Keratinocyte (primary cell): ENCODE measurements at regions not wholly inside any gene's neighbourhood (a gene's known extent, or its start where the extent isn't known, plus 50 kb on each side); places are given as distances from the start of the nearest gene placed in this dataset.

Experiments used
- DNase-seq: peaks from one replicate; pipeline ENCODE4 v3.0.0-alpha.2; 2011; ENCODE audit warnings: low read depth, missing footprints, low spot score
- FAIRE-seq: peaks from 2 replicates; lab custom pipeline; 2011; peaks lifted over from hg19 to GRCh38; lab: Jason Lieb, UNC
- H2AFZ ChIP-seq: 2 replicates; pipeline ENCODE4 v1.6.0; 2012; ENCODE audit warnings: low read length, control low read depth, inconsistent platforms; ENCODE audit not compliant: control insufficient read depth
- H3K27ac ChIP-seq: 2 replicates; pipeline ENCODE4 v1.5.1; 2011; ENCODE audit warnings: low read length; ENCODE audit not compliant: control insufficient read depth, insufficient read depth
- H3K27me3 ChIP-seq: 3 replicates; pipeline ENCODE4 v1.6.0; 2011; ENCODE audit warnings: low read length; ENCODE audit not compliant: control insufficient read depth, insufficient read depth; ENCODE audit errors: extremely low read depth
- H3K36me3 ChIP-seq, 2 experiments: 2 replicates in 1 of 2; 3 replicates in 1 of 2; pipeline ENCODE4 v1.5.1; 2011; ENCODE audit warnings: low read length in 2 of 2, mild to moderate bottlenecking in 1 of 2; ENCODE audit not compliant: control insufficient read depth in 2 of 2, insufficient read depth in 2 of 2; ENCODE audit errors: extremely low read depth in 1 of 2
- H3K4me1 ChIP-seq: 3 replicates; pipeline ENCODE4 v1.5.1; 2011; ENCODE audit warnings: low read length; ENCODE audit not compliant: control insufficient read depth, insufficient read depth; ENCODE audit errors: extremely low read depth
- H3K4me2 ChIP-seq: 3 replicates; pipeline ENCODE4 v1.6.0; 2011; ENCODE audit warnings: low read depth, low read length; ENCODE audit not compliant: control insufficient read depth, insufficient read depth; ENCODE audit errors: extremely low read depth
- H3K4me3 ChIP-seq, 3 experiments: fragments of 200-600 bp in 1 of 3; sonication (generic) in 1 of 3; 2 replicates in 2 of 3; 3 replicates in 1 of 3; pipeline ENCODE4 v1.5.1; 2011 to 2016; ENCODE audit warnings: low read length in 3 of 3, mild to moderate bottlenecking in 3 of 3, control low read depth in 2 of 3, inconsistent platforms in 1 of 3, low read depth in 1 of 3, mixed read lengths in 1 of 3, mixed run types in 1 of 3, moderate library complexity in 1 of 3; ENCODE audit not compliant: control insufficient read depth in 2 of 3, insufficient read depth in 2 of 3; ENCODE audit errors: extremely low read depth in 1 of 3
- H3K79me2 ChIP-seq: 2 replicates; pipeline ENCODE4 v1.6.0; 2012; ENCODE audit warnings: low read length; ENCODE audit not compliant: control insufficient read depth, insufficient read depth
- H3K9ac ChIP-seq: 3 replicates; pipeline ENCODE4 v1.6.0; 2011; ENCODE audit warnings: low read length; ENCODE audit not compliant: control insufficient read depth, insufficient read depth; ENCODE audit errors: extremely low read depth
- H3K9me1 ChIP-seq: 3 replicates; pipeline ENCODE4 v1.6.0; 2011; ENCODE audit warnings: low read length; ENCODE audit not compliant: control insufficient read depth, insufficient read depth; ENCODE audit errors: extremely low read depth
- H3K9me3 ChIP-seq: 2 replicates; pipeline ENCODE4 v1.5.1; 2012; ENCODE audit warnings: low read depth, low read length; ENCODE audit not compliant: control insufficient read depth
- H4K20me1 ChIP-seq: 3 replicates; pipeline ENCODE4 v1.6.0; 2011; ENCODE audit warnings: low read length; ENCODE audit not compliant: control insufficient read depth, insufficient read depth; ENCODE audit errors: extremely low read depth
- CTCF ChIP-seq, 3 experiments: IDR thresholded peaks in 1 of 3; conservative IDR thresholded peaks in 1 of 3; optimal IDR thresholded peaks in 1 of 3; 2 replicates in 2 of 3; 3 replicates in 1 of 3; pipeline versions ENCODE3 to v1.5.1; 2011; ENCODE audit warnings: low read length in 3 of 3, mild to moderate bottlenecking in 3 of 3, moderate library complexity in 2 of 3, control low read depth in 1 of 3, inconsistent platforms in 1 of 3; ENCODE audit not compliant: insufficient read depth in 2 of 3; ENCODE audit errors: extremely low read depth in 1 of 3
- EZH2 ChIP-seq: IDR thresholded peaks from one replicate; pipeline ENCODE4 v1.6.1; 2012; ENCODE audit warnings: inconsistent platforms, mild to moderate bottlenecking, low read length, moderate library complexity
- dilution Hi-C: fragments of 300-500 bp; cut with MboI; formaldehyde crosslinking; loops from one replicate; pipeline ENCODE4 v1.7.0; 2020; ENCODE audit warnings: low sequenced_read_pairs; ENCODE audit not compliant: extremely low pct_ligation_motif_present

GRCh38 chr13:62879071-62879470 lies 1463.4 kb upstream of the PCDH20 start:
- Histone ChIP-seq H2AFZ (no peak overlapping the region), H3K79me2 (no peaks in the 10 kb centered on the region), H3K4me1 (no peaks in the 10 kb centered on the region), H3K36me3 (no peaks in the 10 kb centered on the region), H3K27me3 (no peaks in the 10 kb centered on the region), H3K4me3 (no peak overlapping the region), H3K9ac (no peak overlapping the region), H3K4me2 (no peak overlapping the region), H3K27ac (no peak overlapping the region), H4K20me1 (no peaks in the 10 kb centered on the region), H3K9me3 (no peaks in the 10 kb centered on the region), H3K9me1 (no peaks in the 10 kb centered on the region)
- no peak for DNase-seq
- dilution Hi-C loops, result no loop called here
- no peak for FAIRE-seq
- TF ChIP-seq EZH2, result no peak
- TF ChIP-seq CTCF (optimal IDR thresholded peaks at IDR 0.05 in 1 of 3, IDR thresholded peaks at IDR 0.05 in 1 of 3, conservative IDR thresholded peaks at IDR 0.05 in 1 of 3; ENCODE audit: extremely low read depth in 1 of 3, insufficient read depth in 2 of 3, low read length in 3 of 3), result no peak

GRCh38 chr13:62875118-62875640 lies 1459.5 kb upstream of the PCDH20 start:
- DNase-seq, result no peak
- Histone ChIP-seq H3K4me2 (no peak overlapping the region), H3K9ac (no peak overlapping the region), H3K36me3 (no peaks in the 10 kb centered on the region), H3K27ac (no peak overlapping the region), H3K9me1 (no peaks in the 10 kb centered on the region), H3K4me3 (no peak overlapping the region), H3K4me1 (no peaks in the 10 kb centered on the region), H3K27me3 (no peaks in the 10 kb centered on the region), H2AFZ (no peak overlapping the region), H4K20me1 (no peaks in the 10 kb centered on the region), H3K79me2 (no peaks in the 10 kb centered on the region), H3K9me3 (peaks cover 2% of the 10 kb centered on the region)
- TF ChIP-seq EZH2, result no peak
- TF ChIP-seq CTCF (optimal IDR thresholded peaks at IDR 0.05 in 1 of 3, IDR thresholded peaks at IDR 0.05 in 1 of 3, conservative IDR thresholded peaks at IDR 0.05 in 1 of 3; ENCODE audit: extremely low read depth in 1 of 3, insufficient read depth in 2 of 3, low read length in 3 of 3), result no peak
- FAIRE-seq, result no peak
- dilution Hi-C loops, result no loop called here
